ENCODE measurements at regions not wholly inside any gene's neighbourhood (a gene's known extent, or its start where the extent isn't known, plus 50 kb on each side); places are given as distances from the start of the nearest gene placed in this dataset.

- TF ChIP-seq POLR2AphosphoS5 (IDR thresholded peaks at IDR 0.05): no peak
- TF ChIP-seq CTCF (IDR thresholded peaks at IDR 0.05): no peak
- no peak for TF ChIP-seq POLR2A (IDR thresholded peaks at IDR 0.05)
- no peak for TF ChIP-seq EP300 (IDR thresholded peaks at IDR 0.05)
Measured at GRCh38 chr7:91787931-91788330, 92.6 kb downstream of the MTERF1 start.

Measured in gastroesophageal sphincter (tissue), 3 donors.